ENCODE measurements at regions not wholly inside any gene's neighbourhood (a gene's known extent, or its start where the extent isn't known, plus 50 kb on each side); places are given as distances from the start of the nearest gene placed in this dataset.

GRCh38 chr2:126568734-126569133 is 87.2 kb upstream of the GYPC start:
- Histone ChIP-seq H2AFZ (replicated peaks; ENCODE audit: low read length, poor library complexity) (no peak overlapping the region), H3K56ac (ENCODE audit: extremely low read depth, insufficient read depth, low read length) (no peak overlapping the region), H2BK120ac (ENCODE audit: low read depth, low read length) (no peak overlapping the region), H3K9me1 (ENCODE audit: insufficient read depth, low read length) (no peaks in the 10 kb centered on the region), H3K4me2 (ENCODE audit: low read depth, low read length) (no peak overlapping the region), H2AK9ac (replicated peaks; ENCODE audit: low read depth, low read length, poor library complexity) (no peak overlapping the region), H2BK20ac (ENCODE audit: low read depth, low read length) (no peak overlapping the region), H3K23ac (ENCODE audit: low read depth, low read length) (no peak overlapping the region), H3K27ac (ENCODE audit: insufficient read depth, low read length) (no peak overlapping the region), H3K18ac (ENCODE audit: low read depth, low read length) (no peak overlapping the region), H3K36me3 (ENCODE audit: control insufficient read depth, insufficient read depth, low read length) (no peaks in the 10 kb centered on the region), H3K9me3 (ENCODE audit: control insufficient read depth, insufficient read depth, low read length) (no peaks in the 10 kb centered on the region), H4K91ac (ENCODE audit: insufficient read depth, low read depth, low read length) (no peak overlapping the region), H3K4ac (ENCODE audit: low read depth, low read length) (no peak overlapping the region), H3K79me1 (ENCODE audit: low read depth in 1 of 2, low read length in 2 of 2) (no peaks in the 10 kb centered on the region), H4K5ac (ENCODE audit: low read depth, low read length) (no peak overlapping the region), H3K4me1 (ENCODE audit: control insufficient read depth, insufficient read depth, low read length) (no peaks in the 10 kb centered on the region), H3K14ac (replicated peaks; ENCODE audit: low read depth, low read length) (no peak overlapping the region), H3K4me3 (ENCODE audit: insufficient read depth, low read depth, low read length) (no peak overlapping the region), H2BK15ac (ENCODE audit: low read depth, low read length) (no peak overlapping the region), H4K8ac (ENCODE audit: low read depth in 2 of 2, low read length in 2 of 2) (no peak overlapping the region), H2BK5ac (ENCODE audit: low read depth, low read length, poor library complexity, severe bottlenecking) (no peak overlapping the region), H3K27me3 (ENCODE audit: control insufficient read depth, insufficient read depth, low read length) (no peaks in the 10 kb centered on the region), H4K20me1 (ENCODE audit: insufficient read depth, low read length) (no peaks in the 10 kb centered on the region), H2AK5ac (ENCODE audit: low read depth, low read length) (no peak overlapping the region), H3K9ac (ENCODE audit: low read depth, low read length) (no peak overlapping the region)
- intact Hi-C loops (cut with micrococcal nuclease) (no loop called here), dilution Hi-C loops (cut with HindIII; ENCODE audit: low sequenced_read_pairs, unreplicated experiment) (no loop called here), in situ Hi-C loops (cut with MboI; ENCODE audit: low sequenced_read_pairs) (no loop called here)
- TF ChIP-seq CTCF (conservative IDR thresholded peaks at IDR 0.05; ENCODE audit: low read depth, low read length) = no peak
- ChIA-PET POLR2A (ENCODE audit: unreplicated experiment) (no interaction called here), CTCF (no interaction called here)
- no peak for DNase-seq
- BruUV-seq (replicated peaks) = no TSS peak
- ATAC-seq (ENCODE audit: low read depth) = no peak

Measured in IMR-90 (cell line).